ENCODE measurements at regions not wholly inside any gene's neighbourhood (a gene's known extent, or its start where the extent isn't known, plus 50 kb on each side); places are given as distances from the start of the nearest gene placed in this dataset.

DNA sequence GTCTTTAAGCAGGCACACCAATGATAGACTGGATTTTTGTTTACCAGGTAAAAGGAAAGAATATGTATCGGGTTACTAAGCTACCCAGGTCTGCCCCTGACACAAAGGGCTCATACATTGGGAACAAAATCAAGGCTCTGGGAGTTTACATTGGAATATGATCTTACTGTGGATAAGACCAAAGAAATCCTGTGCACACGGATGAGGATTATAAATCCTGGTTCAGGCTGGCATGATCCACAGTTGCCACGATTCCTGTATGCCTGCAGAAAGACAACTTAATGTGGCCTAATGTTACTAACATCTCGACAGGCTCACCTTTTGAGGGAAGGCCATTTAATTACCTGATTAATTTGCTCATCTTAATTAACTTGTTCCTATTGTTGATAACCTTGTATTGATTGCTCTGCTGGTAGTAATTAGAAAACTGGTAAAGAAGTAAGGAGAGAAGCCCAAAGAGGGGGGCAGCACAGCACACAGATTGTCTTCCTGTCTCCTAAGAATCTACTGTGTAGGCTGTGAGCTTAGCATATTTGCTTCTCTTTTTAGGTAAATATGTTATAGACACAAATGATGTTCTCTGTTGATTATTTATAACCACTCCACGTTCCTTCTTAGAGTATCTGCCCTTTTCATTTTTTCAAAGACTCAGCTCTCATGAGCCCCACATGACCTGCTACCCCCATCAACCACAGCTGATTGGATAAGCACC, 51.0 kb upstream of the TOX3 start:
- Mint-ChIP-seq H3K36me3 (ENCODE audit: low read depth) (no peaks in the 10 kb centered on the region), H3K27me3 (ENCODE audit: low read depth) (peaks cover 1% of the 10 kb centered on the region), H3K27ac (ENCODE audit: unreplicated experiment) (no peak overlapping the region), H3K4me1 (ENCODE audit: low read depth) (no peaks in the 10 kb centered on the region), H3K4me3 (ENCODE audit: unreplicated experiment) (no peak overlapping the region), H3K9me3 (ENCODE audit: low read depth) (no peaks in the 10 kb centered on the region)
- no peak for TF ChIP-seq CTCF (IDR thresholded peaks at IDR 0.05)
- DNase-seq (ENCODE audit: low spot score), result no peak

DNA sequence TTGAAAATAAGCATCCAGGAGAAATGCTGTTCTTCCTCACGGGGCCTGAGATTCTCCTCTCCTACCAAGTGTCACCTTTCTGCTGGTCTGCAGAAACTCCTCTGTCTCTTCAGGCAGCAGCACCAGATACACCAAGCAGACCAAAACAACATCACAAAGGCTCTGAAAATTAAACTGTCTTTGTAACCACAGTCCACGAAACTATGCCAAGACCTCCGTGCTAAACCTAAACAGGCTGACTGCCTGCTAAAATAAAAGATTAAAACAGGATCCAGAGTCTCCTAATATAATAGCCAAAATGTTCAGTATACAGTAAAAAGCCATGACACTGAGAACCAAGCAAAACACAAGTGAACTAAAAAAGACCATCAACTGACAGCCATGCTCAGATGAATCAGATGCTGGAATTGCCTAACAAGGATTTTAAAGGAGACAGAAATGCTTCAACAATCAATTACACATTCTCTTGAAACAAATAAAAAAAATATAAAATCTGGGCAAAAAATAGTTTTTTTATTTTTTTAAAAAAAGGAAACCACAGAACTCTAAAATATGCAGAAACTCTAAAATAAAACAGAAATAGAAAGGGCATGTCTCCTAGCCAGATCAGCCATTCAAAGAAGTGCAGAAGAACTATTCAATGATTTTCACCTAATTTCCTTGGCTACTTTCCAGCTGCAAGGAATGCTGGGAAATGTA, 50.3 kb upstream of the TOX3 start:
- no peaks in the 10 kb centered on the region for H3K4me1 Mint-ChIP-seq (ENCODE audit: low read depth)
- no peaks in the 10 kb centered on the region for H3K9me3 Mint-ChIP-seq (ENCODE audit: low read depth)
- peaks cover 5% of the 10 kb centered on the region for H3K27me3 Mint-ChIP-seq (ENCODE audit: low read depth)
- H3K4me3 Mint-ChIP-seq (ENCODE audit: unreplicated experiment), result no peak overlapping the region
- no peak for TF ChIP-seq CTCF (IDR thresholded peaks at IDR 0.05)
- no peak overlapping the region for H3K27ac Mint-ChIP-seq (ENCODE audit: unreplicated experiment)
- no peak for DNase-seq (ENCODE audit: low spot score)
- H3K36me3 Mint-ChIP-seq (ENCODE audit: low read depth), result no peaks in the 10 kb centered on the region

All from chondrocyte (in vitro differentiated cells).